ENCODE measurements at regions not wholly inside any gene's neighbourhood (a gene's known extent, or its start where the extent isn't known, plus 50 kb on each side); places are given as distances from the start of the nearest gene placed in this dataset.

DNA sequence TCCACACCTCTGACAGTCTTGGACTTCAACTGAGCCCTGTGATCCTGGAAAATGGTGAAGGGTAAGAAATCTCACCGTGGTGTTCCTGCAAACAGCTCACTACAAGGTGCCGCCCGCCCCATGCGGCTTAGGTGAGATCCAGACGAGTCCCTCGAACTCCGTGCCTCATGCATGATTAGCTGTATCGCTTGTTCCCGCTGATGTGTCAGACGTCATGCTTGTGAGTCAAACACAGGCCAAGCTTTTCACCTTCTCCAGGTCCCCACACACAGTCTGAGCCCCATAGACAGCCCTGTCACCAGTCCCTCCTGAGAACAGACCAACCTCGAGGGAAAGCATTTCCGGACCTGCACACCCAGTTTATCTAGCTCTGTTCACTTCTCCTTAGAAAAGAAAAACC lies 740.5 kb downstream of the GALR1 start:
- ChIA-PET POLR2A (no interaction called here), CTCF (ENCODE audit: unreplicated experiment) (no interaction called here)
- H3K27ac ChIP-seq (ENCODE audit: low read depth, low read length, poor library complexity, severe bottlenecking): no peak overlapping the region
- H3K9me3 ChIP-seq (ENCODE audit: low read length): no peaks in the 10 kb centered on the region
- intact Hi-C loops (cut with micrococcal nuclease; ENCODE audit: unreplicated experiment): no loop called here
- TF ChIP-seq EZH2phosphoT487 (IDR thresholded peaks at IDR 0.05; ENCODE audit: borderline replicate concordance, low read depth, low read length) (no peak), CTCF (conservative IDR thresholded peaks at IDR 0.05; ENCODE audit: low read length) (no peak)
- H3K36me3 ChIP-seq (ENCODE audit: insufficient read depth, low read length): no peaks in the 10 kb centered on the region
- no peak overlapping the region for H3K4me3 ChIP-seq (ENCODE audit: low read depth, low read length, poor library complexity, severe bottlenecking)
- H4K20me1 ChIP-seq (ENCODE audit: insufficient read depth, low read length): no peaks in the 10 kb centered on the region
- no peaks in the 10 kb centered on the region for H3K79me2 ChIP-seq (ENCODE audit: insufficient read depth, low read depth, low read length)
- no peaks in the 10 kb centered on the region for H3K4me1 ChIP-seq (ENCODE audit: insufficient read depth, low read length, poor library complexity, severe bottlenecking)
- no peak overlapping the region for H3K4me2 ChIP-seq (ENCODE audit: low read length)
- H3K9me2 ChIP-seq (ENCODE audit: insufficient read depth, low read length): no peaks in the 10 kb centered on the region
- BruUV-seq (replicated peaks): no TSS peak
- H2AFZ ChIP-seq (ENCODE audit: low read length): no peak overlapping the region
- DNase-seq (ENCODE audit: low spot score): no peak

GRCh38 chr18:77990901-77991300 lies 741.3 kb downstream of the GALR1 start:
- Histone ChIP-seq H3K9me3 (ENCODE audit: low read length) (no peaks in the 10 kb centered on the region), H3K4me1 (ENCODE audit: insufficient read depth, low read length, poor library complexity, severe bottlenecking) (no peaks in the 10 kb centered on the region), H3K4me2 (ENCODE audit: low read length) (no peak overlapping the region), H3K27ac (ENCODE audit: low read depth, low read length, poor library complexity, severe bottlenecking) (no peak overlapping the region), H4K20me1 (ENCODE audit: insufficient read depth, low read length) (no peaks in the 10 kb centered on the region), H3K9me2 (ENCODE audit: insufficient read depth, low read length) (no peaks in the 10 kb centered on the region), H3K4me3 (ENCODE audit: low read depth, low read length, poor library complexity, severe bottlenecking) (no peak overlapping the region), H2AFZ (ENCODE audit: low read length) (no peak overlapping the region), H3K36me3 (ENCODE audit: insufficient read depth, low read length) (no peaks in the 10 kb centered on the region), H3K79me2 (ENCODE audit: insufficient read depth, low read depth, low read length) (no peaks in the 10 kb centered on the region)
- no peak for TF ChIP-seq EZH2phosphoT487 (IDR thresholded peaks at IDR 0.05; ENCODE audit: borderline replicate concordance, low read depth, low read length)
- no peak for TF ChIP-seq CTCF (conservative IDR thresholded peaks at IDR 0.05; ENCODE audit: low read length)
- intact Hi-C loops (cut with micrococcal nuclease; ENCODE audit: unreplicated experiment): no loop called here
- CTCF ChIA-PET (ENCODE audit: unreplicated experiment): no interaction called here
- DNase-seq (ENCODE audit: low spot score): no peak
- BruUV-seq (replicated peaks): no TSS peak
- POLR2A ChIA-PET: no interaction called here

GRCh38 chr18:77992057-77992456 lies 742.4 kb downstream of the GALR1 start:
- Histone ChIP-seq H3K9me2 (ENCODE audit: insufficient read depth, low read length) (no peaks in the 10 kb centered on the region), H3K79me2 (ENCODE audit: insufficient read depth, low read depth, low read length) (no peaks in the 10 kb centered on the region), H3K4me2 (ENCODE audit: low read length) (no peak overlapping the region), H2AFZ (ENCODE audit: low read length) (no peak overlapping the region), H3K4me3 (ENCODE audit: low read depth, low read length, poor library complexity, severe bottlenecking) (no peak overlapping the region), H3K9me3 (ENCODE audit: low read length) (no peaks in the 10 kb centered on the region), H3K36me3 (ENCODE audit: insufficient read depth, low read length) (no peaks in the 10 kb centered on the region), H4K20me1 (ENCODE audit: insufficient read depth, low read length) (no peaks in the 10 kb centered on the region), H3K4me1 (ENCODE audit: insufficient read depth, low read length, poor library complexity, severe bottlenecking) (no peaks in the 10 kb centered on the region), H3K27ac (ENCODE audit: low read depth, low read length, poor library complexity, severe bottlenecking) (no peak overlapping the region)
- ChIA-PET POLR2A (no interaction called here), CTCF (ENCODE audit: unreplicated experiment) (no interaction called here)
- no peak for TF ChIP-seq CTCF (conservative IDR thresholded peaks at IDR 0.05; ENCODE audit: low read length)
- no TSS peak for BruUV-seq (replicated peaks)
- DNase-seq (ENCODE audit: low spot score): no peak
- intact Hi-C loops (cut with micrococcal nuclease; ENCODE audit: unreplicated experiment): no loop called here
